ENCODE measurements at regions not wholly inside any gene's neighbourhood (a gene's known extent, or its start where the extent isn't known, plus 50 kb on each side); places are given as distances from the start of the nearest gene placed in this dataset.
"Not testable (repeated sequence)": the region's sequence is repeated elsewhere in the genome, so short reads cannot be mapped to it uniquely, and the experiment has no call there.

GRCh38 chr16:88208112-88208511 is 174.6 kb upstream of the ZNF469 start:
- BruUV-seq (replicated peaks): no TSS peak
- Histone ChIP-seq H3K79me2 (ENCODE audit: insufficient read depth, low read depth, low read length) (no peaks in the 10 kb centered on the region), H3K4me3 (ENCODE audit: low read depth, low read length, poor library complexity, severe bottlenecking) (no peak overlapping the region), H2AFZ (ENCODE audit: low read length) (no peak overlapping the region), H3K27ac (ENCODE audit: low read depth, low read length, poor library complexity, severe bottlenecking) (no peak overlapping the region), H4K20me1 (ENCODE audit: insufficient read depth, low read length) (no peaks in the 10 kb centered on the region), H3K4me2 (ENCODE audit: low read length) (no peak overlapping the region), H3K9me2 (ENCODE audit: insufficient read depth, low read length) (no peaks in the 10 kb centered on the region), H3K36me3 (ENCODE audit: insufficient read depth, low read length) (no peaks in the 10 kb centered on the region), H3K4me1 (ENCODE audit: insufficient read depth, low read length, poor library complexity, severe bottlenecking) (no peaks in the 10 kb centered on the region), H3K9me3 (ENCODE audit: low read length) (no peaks in the 10 kb centered on the region)
- TF ChIP-seq EZH2phosphoT487 (IDR thresholded peaks at IDR 0.05; ENCODE audit: borderline replicate concordance, low read depth, low read length): no peak
- TF ChIP-seq CTCF (conservative IDR thresholded peaks at IDR 0.05; ENCODE audit: low read length): no peak
- ChIA-PET CTCF (ENCODE audit: unreplicated experiment) (no interaction called here), POLR2A (no interaction called here)
- intact Hi-C loops (cut with micrococcal nuclease; ENCODE audit: unreplicated experiment): no loop called here
- DNase-seq (ENCODE audit: low spot score): no peak

- DNase-seq (ENCODE audit: low spot score); CTCF ChIA-PET (ENCODE audit: unreplicated experiment); H3K4me1 ChIP-seq (ENCODE audit: insufficient read depth, low read length, poor library complexity, severe bottlenecking); H3K4me2 ChIP-seq (ENCODE audit: low read length); BruUV-seq (replicated peaks); H3K36me3 ChIP-seq (ENCODE audit: insufficient read depth, low read length); H3K9me3 ChIP-seq (ENCODE audit: low read length); H3K27ac ChIP-seq (ENCODE audit: low read depth, low read length, poor library complexity, severe bottlenecking); H2AFZ ChIP-seq (ENCODE audit: low read length); H4K20me1 ChIP-seq (ENCODE audit: insufficient read depth, low read length); H3K9me2 ChIP-seq (ENCODE audit: insufficient read depth, low read length); POLR2A ChIA-PET; H3K79me2 ChIP-seq (ENCODE audit: insufficient read depth, low read depth, low read length); intact Hi-C loops (cut with micrococcal nuclease; ENCODE audit: unreplicated experiment); H3K4me3 ChIP-seq (ENCODE audit: low read depth, low read length, poor library complexity, severe bottlenecking): not testable (repeated sequence)
These were observed 174.0 kb upstream of the ZNF469 start for GRCh38 chr16:88208776-88209175.

- H3K4me1 ChIP-seq (ENCODE audit: insufficient read depth, low read length, poor library complexity, severe bottlenecking); BruUV-seq (replicated peaks): not testable (repeated sequence)
These were observed 173.2 kb upstream of the ZNF469 start for GRCh38 chr16:88209579-88209978.

GRCh38 chr16:88213937-88214336 is 168.8 kb upstream of the ZNF469 start:
- POLR2A ChIA-PET; intact Hi-C loops (cut with micrococcal nuclease; ENCODE audit: unreplicated experiment): not testable (repeated sequence)

More at GRCh38 chr16:88209579-88209978, 173.2 kb upstream of the ZNF469 start:
- H3K27ac ChIP-seq (ENCODE audit: low read depth, low read length, poor library complexity, severe bottlenecking); intact Hi-C loops (cut with micrococcal nuclease; ENCODE audit: unreplicated experiment); H3K4me2 ChIP-seq (ENCODE audit: low read length); CTCF ChIA-PET (ENCODE audit: unreplicated experiment); H3K4me3 ChIP-seq (ENCODE audit: low read depth, low read length, poor library complexity, severe bottlenecking); H2AFZ ChIP-seq (ENCODE audit: low read length); POLR2A ChIA-PET; H4K20me1 ChIP-seq (ENCODE audit: insufficient read depth, low read length); H3K9me3 ChIP-seq (ENCODE audit: low read length); H3K9me2 ChIP-seq (ENCODE audit: insufficient read depth, low read length); DNase-seq (ENCODE audit: low spot score); H3K79me2 ChIP-seq (ENCODE audit: insufficient read depth, low read depth, low read length); H3K36me3 ChIP-seq (ENCODE audit: insufficient read depth, low read length): not testable (repeated sequence)

GRCh38 chr16:88221001-88221761 is 161.6 kb upstream of the ZNF469 start:
- DNase-seq (ENCODE audit: low spot score); H3K27ac ChIP-seq (ENCODE audit: low read depth, low read length, poor library complexity, severe bottlenecking); H3K36me3 ChIP-seq (ENCODE audit: insufficient read depth, low read length); H3K9me2 ChIP-seq (ENCODE audit: insufficient read depth, low read length); H3K4me3 ChIP-seq (ENCODE audit: low read depth, low read length, poor library complexity, severe bottlenecking); H3K79me2 ChIP-seq (ENCODE audit: insufficient read depth, low read depth, low read length); CTCF ChIA-PET (ENCODE audit: unreplicated experiment); H3K4me1 ChIP-seq (ENCODE audit: insufficient read depth, low read length, poor library complexity, severe bottlenecking); intact Hi-C loops (cut with micrococcal nuclease; ENCODE audit: unreplicated experiment); POLR2A ChIA-PET; H4K20me1 ChIP-seq (ENCODE audit: insufficient read depth, low read length); H3K4me2 ChIP-seq (ENCODE audit: low read length); BruUV-seq (replicated peaks); H3K9me3 ChIP-seq (ENCODE audit: low read length); H2AFZ ChIP-seq (ENCODE audit: low read length): not testable (repeated sequence)

More at GRCh38 chr16:88213937-88214336, 168.8 kb upstream of the ZNF469 start:
- H3K79me2 ChIP-seq (ENCODE audit: insufficient read depth, low read depth, low read length); H2AFZ ChIP-seq (ENCODE audit: low read length); CTCF ChIA-PET (ENCODE audit: unreplicated experiment); DNase-seq (ENCODE audit: low spot score); H3K4me1 ChIP-seq (ENCODE audit: insufficient read depth, low read length, poor library complexity, severe bottlenecking); H3K4me2 ChIP-seq (ENCODE audit: low read length); BruUV-seq (replicated peaks); H3K27ac ChIP-seq (ENCODE audit: low read depth, low read length, poor library complexity, severe bottlenecking); H3K36me3 ChIP-seq (ENCODE audit: insufficient read depth, low read length); H4K20me1 ChIP-seq (ENCODE audit: insufficient read depth, low read length); H3K4me3 ChIP-seq (ENCODE audit: low read depth, low read length, poor library complexity, severe bottlenecking); H3K9me2 ChIP-seq (ENCODE audit: insufficient read depth, low read length); H3K9me3 ChIP-seq (ENCODE audit: low read length): not testable (repeated sequence)

GRCh38 chr16:88223696-88224095 is 159.1 kb upstream of the ZNF469 start:
- H3K9me2 ChIP-seq (ENCODE audit: insufficient read depth, low read length); H3K4me3 ChIP-seq (ENCODE audit: low read depth, low read length, poor library complexity, severe bottlenecking); POLR2A ChIA-PET; DNase-seq (ENCODE audit: low spot score); H3K9me3 ChIP-seq (ENCODE audit: low read length); BruUV-seq (replicated peaks); H3K27ac ChIP-seq (ENCODE audit: low read depth, low read length, poor library complexity, severe bottlenecking); H2AFZ ChIP-seq (ENCODE audit: low read length); H4K20me1 ChIP-seq (ENCODE audit: insufficient read depth, low read length); H3K79me2 ChIP-seq (ENCODE audit: insufficient read depth, low read depth, low read length); intact Hi-C loops (cut with micrococcal nuclease; ENCODE audit: unreplicated experiment); CTCF ChIA-PET (ENCODE audit: unreplicated experiment); H3K4me2 ChIP-seq (ENCODE audit: low read length); H3K36me3 ChIP-seq (ENCODE audit: insufficient read depth, low read length); H3K4me1 ChIP-seq (ENCODE audit: insufficient read depth, low read length, poor library complexity, severe bottlenecking): not testable (repeated sequence)

Data from OCI-LY7 (cell line).